Upper lobe of left lung (tissue), 6 donors: ENCODE measurements at regions not wholly inside any gene's neighbourhood (a gene's known extent, or its start where the extent isn't known, plus 50 kb on each side); places are given as distances from the start of the nearest gene placed in this dataset.

Experiments
- ATAC-seq, 2 donors: fragments of 200-7000 bp; cut with Tn5 transposase; one replicate each; pipeline ENCODE4 v1.9.1; 2022; ENCODE audit warnings: mild to moderate bottlenecking in 2 of 2, moderate library complexity in 2 of 2; ENCODE audit not compliant: low FRiP score in 2 of 2
- DNase-seq, 2 donors: peaks; one replicate each; pipeline ENCODE4 v3.0.0-alpha.2; 2019 to 2020
- H3K27ac ChIP-seq, 4 donors: fragments of 200-600 bp; sonication (generic); one replicate each; pipeline ENCODE4 v1.5.1; 2016 to 2019
- H3K27me3 ChIP-seq, 4 donors: fragments of 200-600 bp; sonication (generic); one replicate each; pipeline ENCODE4 v1.5.1; 2017 to 2019
- H3K36me3 ChIP-seq, 4 donors: fragments of 200-600 bp; sonication (generic); one replicate each; pipeline ENCODE4 v1.5.1; 2016 to 2019
- H3K4me1 ChIP-seq, 4 donors: fragments of 200-600 bp; sonication (generic); one replicate each; pipeline ENCODE4 v1.5.1; 2018 to 2019
- H3K4me3 ChIP-seq, 4 donors: fragments of 200-600 bp; sonication (generic); one replicate each; pipeline ENCODE4 v1.5.1; 2017 to 2019; ENCODE audit warnings: mild to moderate bottlenecking in 2 of 4, moderate library complexity in 1 of 4
- H3K9me3 ChIP-seq, 4 donors: fragments of 200-600 bp; sonication (generic); one replicate each; pipeline ENCODE4 v1.5.1; 2018 to 2019
- EP300 ChIP-seq, 4 donors: sonication (generic); formaldehyde crosslinking; IDR thresholded peaks; one replicate each; pipeline ENCODE4 v1.5.1; 2017; ENCODE audit warnings: antibody characterized with exemption in 4 of 4, control low read depth in 2 of 4
- POLR2A ChIP-seq, 4 donors: fragments of 450-650 bp; IDR thresholded peaks; one replicate each; pipeline ENCODE4 v1.5.1; 2016 to 2017; ENCODE audit warnings: antibody characterized with exemption in 4 of 4, mild to moderate bottlenecking in 2 of 4
- POLR2AphosphoS5 ChIP-seq, 2 donors: sonication (generic); formaldehyde crosslinking; IDR thresholded peaks; one replicate each; pipeline ENCODE4 v1.5.1; 2017; ENCODE audit warnings: antibody characterized with exemption in 2 of 2
- WGBS, 2 donors: methylation state at CpG; one replicate each; pipeline ENCODE4 v1.1.5; 2017 to 2018; 5-methylcytosine and 5-hydroxymethylcytosine counted together
- TF ChIP-seq, protein P1 (sequence below), 6 experiments: fragments of 450-650 bp in 4 of 6; fragments of 200-600 bp in 2 of 6; sonication (generic) in 2 of 6; IDR thresholded peaks; one replicate each; pipeline ENCODE4 v1.5.1; 2016 to 2019; ENCODE audit warnings: antibody characterized with exemption in 6 of 6
- donor health status: DM: no; HTN: no; CAD: no; lungs with moderate emphysema.
- donor health status: DM: no; HTN: yes; CAD: no; lungs with severe emphysema.

- WGBS, 2 donors: 42 to 63% methylated on average over 2 of the region's 2 CpGs
- Histone ChIP-seq H3K27me3 (no peaks in the 10 kb centered on the region), H3K27ac (no peak overlapping the region), H3K9me3 (peaks cover 0 to 6% (median 1%) of the 10 kb centered on the region in 4 donors), H3K4me3 (no peak overlapping the region), H3K36me3 (no peaks in the 10 kb centered on the region), H3K4me1 (no peaks in the 10 kb centered on the region)
- TF ChIP-seq POLR2A (IDR thresholded peaks at IDR 0.05) (no peak), POLR2AphosphoS5 (IDR thresholded peaks at IDR 0.05) (no peak), EP300 (IDR thresholded peaks at IDR 0.05) (peak in 1 of 4 donors; percentile 19)
- TF ChIP-seq, protein P1, sequence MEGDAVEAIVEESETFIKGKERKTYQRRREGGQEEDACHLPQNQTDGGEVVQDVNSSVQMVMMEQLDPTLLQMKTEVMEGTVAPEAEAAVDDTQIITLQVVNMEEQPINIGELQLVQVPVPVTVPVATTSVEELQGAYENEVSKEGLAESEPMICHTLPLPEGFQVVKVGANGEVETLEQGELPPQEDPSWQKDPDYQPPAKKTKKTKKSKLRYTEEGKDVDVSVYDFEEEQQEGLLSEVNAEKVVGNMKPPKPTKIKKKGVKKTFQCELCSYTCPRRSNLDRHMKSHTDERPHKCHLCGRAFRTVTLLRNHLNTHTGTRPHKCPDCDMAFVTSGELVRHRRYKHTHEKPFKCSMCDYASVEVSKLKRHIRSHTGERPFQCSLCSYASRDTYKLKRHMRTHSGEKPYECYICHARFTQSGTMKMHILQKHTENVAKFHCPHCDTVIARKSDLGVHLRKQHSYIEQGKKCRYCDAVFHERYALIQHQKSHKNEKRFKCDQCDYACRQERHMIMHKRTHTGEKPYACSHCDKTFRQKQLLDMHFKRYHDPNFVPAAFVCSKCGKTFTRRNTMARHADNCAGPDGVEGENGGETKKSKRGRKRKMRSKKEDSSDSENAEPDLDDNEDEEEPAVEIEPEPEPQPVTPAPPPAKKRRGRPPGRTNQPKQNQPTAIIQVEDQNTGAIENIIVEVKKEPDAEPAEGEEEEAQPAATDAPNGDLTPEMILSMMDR (IDR thresholded peaks at IDR 0.05): no peak
- peak in 1 of 2 donors; percentile 76 for ATAC-seq
- peak in 1 of 2 donors; percentile 39 for DNase-seq
Observed at GRCh38 chr4:148764720-148765119, 322.5 kb upstream of the NR3C2 start.

- no peaks in the 10 kb centered on the region for H3K27me3 ChIP-seq
- no peaks in the 10 kb centered on the region for H3K4me1 ChIP-seq
- DNase-seq (no peak), ATAC-seq (no peak)
- H3K4me3 ChIP-seq: no peak overlapping the region
- H3K36me3 ChIP-seq: no peaks in the 10 kb centered on the region
- WGBS, 2 donors: 82 to 89% methylated on average over 1 of the region's 1 CpG
- H3K9me3 ChIP-seq: peaks cover 0 to 6% (median 1%) of the 10 kb centered on the region in 4 donors
- TF ChIP-seq, protein P1 (IDR thresholded peaks at IDR 0.05): no peak
- TF ChIP-seq POLR2AphosphoS5 (IDR thresholded peaks at IDR 0.05) (no peak), POLR2A (IDR thresholded peaks at IDR 0.05) (no peak), EP300 (IDR thresholded peaks at IDR 0.05) (no peak)
- no peak overlapping the region for H3K27ac ChIP-seq
Observed at GRCh38 chr4:148757171-148757570, 315.0 kb upstream of the NR3C2 start.

GRCh38 chr4:148749403-148749802, 307.2 kb upstream of the NR3C2 start:
- Histone ChIP-seq H3K4me3 (no peak overlapping the region), H3K9me3 (no peaks in the 10 kb centered on the region), H3K4me1 (no peaks in the 10 kb centered on the region), H3K27ac (no peak overlapping the region), H3K27me3 (no peaks in the 10 kb centered on the region), H3K36me3 (no peaks in the 10 kb centered on the region)
- WGBS, 2 donors: 73 to 83% methylated on average over 3 of the region's 3 CpGs
- DNase-seq: no peak
- no peak for ATAC-seq
- no peak for TF ChIP-seq EP300 (IDR thresholded peaks at IDR 0.05)
- TF ChIP-seq, protein P1 (IDR thresholded peaks at IDR 0.05): no peak
- no peak for TF ChIP-seq POLR2AphosphoS5 (IDR thresholded peaks at IDR 0.05)
- TF ChIP-seq POLR2A (IDR thresholded peaks at IDR 0.05): no peak

DNA sequence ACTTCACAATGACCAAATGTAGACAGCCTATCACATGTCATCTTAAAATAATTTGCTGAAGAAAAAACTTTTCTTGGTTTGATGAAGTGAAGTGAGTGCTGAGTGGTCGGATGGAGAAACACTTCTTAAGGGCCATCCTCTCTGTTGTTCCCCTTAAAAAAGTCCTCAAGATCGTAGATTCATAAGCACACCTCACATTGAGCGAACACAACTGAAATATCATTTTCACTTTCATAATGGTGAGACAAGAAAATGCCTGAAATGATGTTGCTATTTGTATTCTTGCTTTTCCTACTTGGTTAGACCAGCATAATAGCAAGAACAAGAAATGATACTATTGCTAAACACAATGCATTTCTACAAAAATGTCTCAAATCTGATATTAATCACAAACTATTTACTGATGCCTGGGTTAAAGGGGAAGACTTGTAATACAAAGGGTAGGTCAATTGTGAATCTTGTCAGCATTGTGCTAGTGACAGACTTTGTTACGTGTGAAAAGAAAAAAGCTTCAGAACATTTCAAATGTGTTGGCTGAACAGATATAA, 305.6 kb upstream of the NR3C2 start:
- ATAC-seq (no peak), DNase-seq (no peak)
- Histone ChIP-seq H3K9me3 (no peaks in the 10 kb centered on the region), H3K27ac (no peak overlapping the region), H3K4me1 (no peaks in the 10 kb centered on the region), H3K36me3 (no peaks in the 10 kb centered on the region), H3K27me3 (no peaks in the 10 kb centered on the region), H3K4me3 (no peak overlapping the region)
- WGBS, 2 donors: 51 to 57% methylated on average over 4 of the region's 4 CpGs
- TF ChIP-seq EP300 (IDR thresholded peaks at IDR 0.05) (no peak), POLR2A (IDR thresholded peaks at IDR 0.05) (no peak), POLR2AphosphoS5 (IDR thresholded peaks at IDR 0.05) (no peak)
- TF ChIP-seq, protein P1 (IDR thresholded peaks at IDR 0.05): no peak

GRCh38 chr4:148740701-148741100, 298.5 kb upstream of the NR3C2 start:
- Histone ChIP-seq H3K36me3 (no peaks in the 10 kb centered on the region), H3K27ac (no peak overlapping the region), H3K9me3 (no peaks in the 10 kb centered on the region), H3K4me1 (no peaks in the 10 kb centered on the region), H3K4me3 (no peak overlapping the region), H3K27me3 (no peaks in the 10 kb centered on the region)
- no peak for TF ChIP-seq EP300 (IDR thresholded peaks at IDR 0.05)
- TF ChIP-seq POLR2A (IDR thresholded peaks at IDR 0.05): no peak
- TF ChIP-seq, protein P1 (IDR thresholded peaks at IDR 0.05): no peak
- no peak for TF ChIP-seq POLR2AphosphoS5 (IDR thresholded peaks at IDR 0.05)
- peak in 1 of 2 donors; percentile 8 for DNase-seq
- WGBS, 2 donors: 64 to 86% methylated on average over 1 of the region's 1 CpG
- no peak for ATAC-seq
